GM21619 (cell line): ENCODE measurements at regions not wholly inside any gene's neighbourhood (a gene's known extent, or its start where the extent isn't known, plus 50 kb on each side); places are given as distances from the start of the nearest gene placed in this dataset.
"Not testable (repeated sequence)": the region's sequence is repeated elsewhere in the genome, so short reads cannot be mapped to it uniquely, and the experiment has no call there.

Experiments
- ATAC-seq: cut with Tn5 transposase; IDR thresholded peaks from one replicate; pipeline ENCODE4 v1.9.1; 2021; ENCODE audit not compliant: unreplicated experiment

DNA sequence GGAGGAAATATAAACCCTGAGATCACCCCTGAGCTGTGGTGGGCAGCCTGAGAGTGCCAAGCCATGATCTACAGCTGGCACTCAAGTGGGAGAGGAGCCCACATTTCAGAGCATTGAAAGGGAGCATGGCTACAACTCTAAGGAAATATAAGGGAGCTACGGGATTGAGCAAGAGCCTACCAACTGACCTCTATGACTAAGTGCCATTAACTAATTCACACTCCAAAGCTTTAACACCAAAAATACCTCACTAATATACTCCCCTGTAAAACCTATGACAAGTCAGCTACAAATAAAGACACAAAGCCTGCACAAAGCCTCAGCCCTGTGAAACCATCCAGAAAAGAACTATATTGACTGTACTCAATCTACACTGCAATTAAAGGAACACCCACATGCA is 286.8 kb upstream of the RPS23 start:
- no peak for ATAC-seq

DNA sequence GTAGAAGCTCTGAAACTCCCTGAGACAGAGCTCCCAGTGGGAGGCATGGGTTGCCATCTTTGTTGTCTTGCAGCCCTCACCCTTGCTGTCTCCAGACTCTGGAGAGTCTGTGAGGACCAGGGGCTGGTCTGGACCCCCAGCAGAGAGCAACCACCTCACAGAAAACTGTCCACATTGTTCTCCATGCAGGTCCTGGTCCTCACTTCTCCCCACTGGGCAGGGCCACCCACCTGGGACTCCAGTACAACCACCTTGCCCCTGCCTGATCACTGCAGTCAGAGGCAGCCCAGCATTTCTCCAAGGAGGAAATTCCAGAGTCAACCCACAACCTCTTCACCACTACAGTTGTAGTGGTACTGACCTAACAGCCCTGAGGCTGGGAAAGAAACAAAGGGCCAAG is 285.6 kb upstream of the RPS23 start:
- no peak for ATAC-seq

- ATAC-seq: no peak
Measured at GRCh38 chr5:82562696-82563240, 284.6 kb upstream of the RPS23 start.

GRCh38 chr5:82561797-82562196 is 283.6 kb upstream of the RPS23 start:
- ATAC-seq: no peak

DNA sequence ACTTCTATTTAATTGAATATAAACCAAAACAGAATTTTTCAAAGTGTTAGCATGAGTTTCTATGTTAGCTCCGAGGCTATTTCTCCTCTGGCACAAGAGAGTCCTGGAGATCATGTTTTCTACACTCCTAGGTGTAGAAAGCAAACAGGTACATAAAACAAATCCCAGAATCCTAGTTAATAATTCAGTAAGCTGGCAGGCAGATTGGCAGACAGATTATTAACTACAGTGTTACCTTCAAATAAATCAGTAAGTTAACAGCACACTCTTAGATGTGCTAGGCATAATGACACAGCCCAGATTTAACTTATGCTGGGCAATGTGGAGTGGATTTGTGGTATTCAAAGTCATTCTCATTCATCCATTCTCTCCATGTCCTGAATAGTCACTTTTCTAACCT is 282.8 kb upstream of the RPS23 start:
- ATAC-seq: no peak

GRCh38 chr5:82560561-82560960 is 282.4 kb upstream of the RPS23 start:
- no peak for ATAC-seq

- ATAC-seq: no peak
Measured at GRCh38 chr5:82551840-82552385, 273.8 kb upstream of the RPS23 start.

GRCh38 chr5:82551192-82551591 is 273.0 kb upstream of the RPS23 start:
- ATAC-seq: no peak

- ATAC-seq: no peak
Measured at GRCh38 chr5:82549263-82549662, 271.1 kb upstream of the RPS23 start.

- no peak for ATAC-seq
Measured at GRCh38 chr5:82544004-82544403, 265.9 kb upstream of the RPS23 start.

DNA sequence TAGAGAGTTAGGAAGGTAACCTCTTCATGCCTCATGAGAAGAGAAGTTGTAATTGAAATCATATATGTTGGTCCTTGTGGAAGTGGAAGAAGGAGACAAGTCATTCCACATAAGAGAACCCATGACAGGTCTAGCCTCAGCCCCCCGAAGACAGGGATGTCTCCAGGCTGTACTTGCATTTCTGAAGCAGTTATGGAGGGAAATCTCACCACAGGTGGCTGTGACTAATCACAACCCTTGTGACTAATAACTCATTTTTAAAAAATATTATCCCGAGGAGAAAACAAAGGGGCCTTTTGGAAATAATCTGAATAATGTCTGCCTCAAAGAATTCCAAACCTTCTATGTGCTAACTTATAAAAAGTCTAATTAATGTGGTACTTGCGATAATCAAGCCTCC is 262.1 kb upstream of the RPS23 start:
- ATAC-seq: no peak

DNA sequence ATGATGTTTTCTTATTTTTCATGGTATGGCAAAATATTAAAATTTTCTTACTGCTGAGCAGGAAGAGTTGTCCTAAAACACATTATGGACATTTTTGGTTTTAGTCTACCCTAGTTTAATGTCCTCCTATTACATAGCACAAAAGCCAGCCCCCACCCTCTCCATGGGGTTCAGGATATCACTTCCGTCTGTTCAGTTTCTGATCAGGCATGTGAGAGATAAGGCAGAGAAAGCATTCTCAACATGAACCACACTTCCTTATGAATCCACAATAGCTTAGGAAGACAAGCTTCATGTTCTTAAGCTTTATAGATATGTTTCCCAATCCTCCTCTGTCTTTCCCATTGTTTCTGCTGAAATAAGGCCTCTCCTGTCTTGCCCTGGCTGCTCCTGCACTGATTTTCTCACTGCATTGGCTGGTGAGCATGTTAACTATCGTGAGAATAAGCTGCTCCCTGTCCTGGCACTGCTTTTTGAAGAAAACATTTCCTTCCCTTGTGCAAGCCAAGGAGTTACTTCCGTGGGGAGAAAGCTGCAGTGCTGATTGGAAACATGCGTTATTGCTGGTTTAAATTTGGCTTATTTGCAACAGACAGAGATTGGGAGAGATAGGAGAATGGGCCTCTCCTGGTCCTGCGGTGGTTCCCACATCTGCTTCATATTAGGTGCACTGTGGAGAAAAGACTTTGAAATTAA is 260.3 kb upstream of the RPS23 start:
- no peak for ATAC-seq

DNA sequence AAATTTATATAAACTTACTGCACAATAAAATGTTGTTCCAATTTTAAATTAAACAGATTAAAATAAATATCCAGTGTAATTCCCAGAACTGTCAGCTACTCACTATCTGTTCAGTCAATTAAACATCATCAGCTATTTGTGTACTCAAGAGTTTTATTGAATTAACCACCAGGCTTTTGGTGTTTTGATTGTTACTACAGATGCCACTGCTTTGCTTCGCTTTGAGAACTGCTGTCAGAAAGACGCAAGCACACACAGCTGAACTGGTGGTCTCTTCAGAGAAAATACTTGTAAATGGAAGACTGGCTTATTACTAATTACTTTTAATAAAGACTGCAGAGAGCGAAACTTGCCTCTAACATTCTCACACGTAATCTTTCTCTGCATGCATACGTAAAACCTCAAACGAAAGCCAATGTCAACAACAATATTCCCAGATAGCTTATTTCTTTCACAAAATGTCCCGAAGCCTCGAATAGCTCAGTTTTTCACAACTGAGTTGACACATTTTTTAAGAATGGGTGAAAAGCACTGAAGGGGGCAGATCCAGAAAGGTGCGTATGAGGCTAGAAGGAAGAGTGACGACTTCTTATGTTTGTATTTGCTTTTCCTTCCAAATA is 259.6 kb upstream of the RPS23 start:
- no peak for ATAC-seq

DNA sequence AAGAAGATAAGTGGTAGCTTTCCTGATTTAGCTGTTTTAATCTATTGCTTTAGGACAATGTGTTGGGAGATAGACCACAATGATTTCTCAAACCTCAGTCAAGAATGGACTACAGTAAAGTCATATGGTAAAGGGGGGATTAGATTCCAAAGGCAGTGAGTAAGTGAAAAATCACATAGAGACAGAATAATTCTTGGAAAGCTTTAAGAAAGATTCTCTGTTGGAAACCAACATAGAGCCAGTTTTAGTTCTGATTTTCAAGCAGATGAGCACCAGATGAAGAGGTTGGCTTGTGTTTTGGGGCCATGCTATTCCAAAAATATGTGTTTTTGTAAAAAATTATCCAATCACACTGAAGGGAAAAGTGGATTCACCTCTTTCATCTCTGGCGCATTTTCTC is 256.8 kb upstream of the RPS23 start:
- no peak for ATAC-seq

GRCh38 chr5:82532075-82532474 is 253.9 kb upstream of the RPS23 start:
- ATAC-seq: not testable (repeated sequence)

- no peak for ATAC-seq
Measured at GRCh38 chr5:82526540-82526939, 248.4 kb upstream of the RPS23 start.

DNA sequence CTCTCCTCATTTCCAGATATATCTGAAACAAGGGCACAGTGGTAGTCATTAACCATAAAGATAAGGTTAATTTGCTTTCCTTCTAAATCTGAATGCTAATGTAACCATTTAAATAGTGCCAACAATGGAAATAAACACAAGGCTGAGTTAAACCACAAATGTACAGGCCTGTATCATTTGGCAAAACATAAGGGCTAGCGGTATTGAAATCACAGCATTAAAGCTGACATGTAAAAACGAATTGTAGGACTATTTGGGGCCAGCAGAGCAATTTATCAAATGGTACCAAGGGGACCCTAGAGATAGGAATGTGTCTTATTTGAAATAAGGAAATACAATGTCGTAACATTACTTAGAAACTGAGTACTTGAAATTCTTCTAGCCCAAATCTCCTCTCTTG is 247.5 kb upstream of the RPS23 start:
- ATAC-seq: no peak

DNA sequence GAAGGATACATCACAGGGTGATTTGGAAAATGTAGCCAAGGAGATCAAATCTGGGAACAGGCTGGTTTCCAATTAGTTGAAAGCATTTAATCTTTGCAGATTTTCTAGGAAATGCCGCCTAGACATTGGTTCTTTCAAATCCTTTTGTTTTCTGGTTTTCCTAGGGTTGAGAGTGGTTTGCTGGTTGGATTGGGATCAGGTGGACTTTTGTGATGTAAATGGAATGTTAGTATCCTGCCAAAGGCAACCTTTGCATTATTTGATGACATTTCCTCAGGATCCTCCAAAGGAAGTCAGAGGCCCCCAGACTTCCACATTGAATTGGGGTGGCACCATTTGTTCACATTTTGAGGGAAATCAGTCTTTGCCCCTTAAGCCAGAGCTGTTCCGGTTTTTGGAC is 245.5 kb upstream of the RPS23 start:
- ATAC-seq: no peak

GRCh38 chr5:82522897-82523296 is 244.7 kb upstream of the RPS23 start:
- ATAC-seq: no peak

DNA sequence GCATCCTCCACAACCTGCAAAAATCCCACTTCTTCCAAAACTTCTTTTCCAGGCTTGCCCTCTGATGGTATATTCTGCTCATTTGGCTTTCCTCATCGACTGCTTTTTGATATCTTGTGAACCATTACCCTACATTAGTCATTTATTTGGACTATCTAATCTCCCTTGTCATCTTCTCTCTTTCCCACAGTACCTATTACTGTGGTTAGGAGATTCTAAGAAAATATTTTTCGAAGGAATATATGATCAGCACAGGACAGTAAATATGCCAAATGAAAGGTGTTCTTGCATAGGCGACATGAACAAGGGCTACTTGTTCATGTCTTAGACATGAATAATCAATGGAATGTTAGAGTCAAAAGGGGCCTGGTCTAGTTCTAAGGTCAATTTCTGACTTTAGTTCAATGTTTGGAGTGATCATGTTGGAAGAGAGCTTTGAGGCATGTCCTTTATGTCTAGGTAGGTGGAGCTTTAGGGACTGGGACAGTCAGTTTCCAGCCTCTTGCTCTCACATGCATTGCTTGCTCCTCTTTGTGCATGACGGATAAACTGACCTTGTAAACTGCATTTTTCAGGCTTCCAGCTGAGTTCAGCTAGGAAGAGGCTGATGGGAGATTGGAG is 243.4 kb upstream of the RPS23 start:
- no peak for ATAC-seq

DNA sequence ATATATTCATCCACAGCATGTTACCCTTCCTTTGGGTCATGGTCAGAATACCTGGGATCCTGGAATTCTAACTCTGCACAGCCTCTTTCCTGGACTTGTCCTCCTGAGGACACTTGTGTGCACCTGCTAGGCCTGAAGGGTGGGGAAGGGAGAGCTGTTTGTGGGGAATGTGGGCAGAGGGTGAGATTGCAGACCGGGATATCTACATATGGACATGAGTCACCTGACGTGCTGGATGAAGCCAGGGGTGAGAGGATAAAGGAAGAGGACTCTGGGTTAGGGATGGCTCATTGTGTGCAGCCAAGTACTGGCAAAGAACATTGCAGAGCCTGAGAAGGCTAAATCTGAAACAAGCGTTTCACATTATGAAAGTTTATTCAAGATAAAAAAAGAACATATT is 241.4 kb upstream of the RPS23 start:
- ATAC-seq: no peak

- no peak for ATAC-seq
Measured at GRCh38 chr5:82517544-82518075, 239.5 kb upstream of the RPS23 start.
